ENCODE measurements at regions not wholly inside any gene's neighbourhood (a gene's known extent, or its start where the extent isn't known, plus 50 kb on each side); places are given as distances from the start of the nearest gene placed in this dataset.

DNA sequence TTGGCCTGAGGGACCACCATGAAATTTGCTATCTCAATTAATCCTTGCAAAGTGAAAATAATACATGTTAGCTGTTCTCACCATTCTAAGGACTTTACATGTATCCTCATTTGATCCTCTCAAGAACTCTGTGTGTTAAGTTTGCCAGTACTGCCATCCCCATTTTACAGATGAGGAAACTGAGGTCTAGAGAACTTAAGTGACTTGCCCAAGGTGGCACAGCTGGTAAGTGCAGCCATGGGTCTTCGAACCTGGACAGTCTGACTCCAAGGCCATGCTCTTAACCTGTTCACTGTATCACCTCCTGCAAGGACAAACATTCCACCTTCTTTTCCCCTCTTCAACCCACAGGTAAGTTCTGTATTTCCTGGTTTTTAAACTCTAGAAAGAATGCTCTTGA is 85.3 kb upstream of the NFE2L3 start:
- TF ChIP-seq, protein P1, sequence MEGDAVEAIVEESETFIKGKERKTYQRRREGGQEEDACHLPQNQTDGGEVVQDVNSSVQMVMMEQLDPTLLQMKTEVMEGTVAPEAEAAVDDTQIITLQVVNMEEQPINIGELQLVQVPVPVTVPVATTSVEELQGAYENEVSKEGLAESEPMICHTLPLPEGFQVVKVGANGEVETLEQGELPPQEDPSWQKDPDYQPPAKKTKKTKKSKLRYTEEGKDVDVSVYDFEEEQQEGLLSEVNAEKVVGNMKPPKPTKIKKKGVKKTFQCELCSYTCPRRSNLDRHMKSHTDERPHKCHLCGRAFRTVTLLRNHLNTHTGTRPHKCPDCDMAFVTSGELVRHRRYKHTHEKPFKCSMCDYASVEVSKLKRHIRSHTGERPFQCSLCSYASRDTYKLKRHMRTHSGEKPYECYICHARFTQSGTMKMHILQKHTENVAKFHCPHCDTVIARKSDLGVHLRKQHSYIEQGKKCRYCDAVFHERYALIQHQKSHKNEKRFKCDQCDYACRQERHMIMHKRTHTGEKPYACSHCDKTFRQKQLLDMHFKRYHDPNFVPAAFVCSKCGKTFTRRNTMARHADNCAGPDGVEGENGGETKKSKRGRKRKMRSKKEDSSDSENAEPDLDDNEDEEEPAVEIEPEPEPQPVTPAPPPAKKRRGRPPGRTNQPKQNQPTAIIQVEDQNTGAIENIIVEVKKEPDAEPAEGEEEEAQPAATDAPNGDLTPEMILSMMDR (IDR thresholded peaks at IDR 0.05) = no peak
- no peak for TF ChIP-seq POLR2A (IDR thresholded peaks at IDR 0.05)
